Gastroesophageal sphincter (tissue), 4 donors: ENCODE measurements at regions not wholly inside any gene's neighbourhood (a gene's known extent, or its start where the extent isn't known, plus 50 kb on each side); places are given as distances from the start of the nearest gene placed in this dataset.
A peak's percentile ranks its signal among the peaks of the same experiment; 100 is the strongest.

Experiments used
- ATAC-seq: fragments of 150-250 bp; one replicate; pipeline ENCODE4 v1.9.1; 2016; ENCODE audit warnings: mild to moderate bottlenecking, moderate library complexity
- H3K27ac ChIP-seq, 4 donors: fragments of 200-600 bp; sonication (generic) in 3 of 4; 1 replicate in 3 of 4; 2 replicates in 1 of 4; pipeline ENCODE4 v1.5.1; 2016 to 2019
- H3K27me3 ChIP-seq: fragments of 200-600 bp; sonication (generic); one replicate; pipeline ENCODE4 v1.5.1; 2019
- H3K36me3 ChIP-seq, 2 donors: fragments of 200-600 bp; sonication (generic); one replicate each; pipeline ENCODE4 v1.5.1; 2019; ENCODE audit warnings: control low read depth in 1 of 2
- H3K4me1 ChIP-seq, 3 donors: fragments of 200-600 bp; sonication (generic); 1 replicate in 2 of 3; 2 replicates in 1 of 3; pipeline ENCODE4 v1.5.1; 2016 to 2019; ENCODE audit warnings: control low read depth in 2 of 3
- H3K4me3 ChIP-seq, 2 donors: fragments of 200-600 bp; sonication (generic); one replicate each; pipeline ENCODE4 v1.5.1; 2019; ENCODE audit warnings: mild to moderate bottlenecking in 1 of 2, moderate library complexity in 1 of 2
- H3K9me3 ChIP-seq, 3 donors: fragments of 200-600 bp; sonication (generic); one replicate each; pipeline ENCODE4 v1.5.1; 2017 to 2019; ENCODE audit warnings: control low read depth in 2 of 3
- CTCF ChIP-seq, 4 experiments: fragments of 200-600 bp in 2 of 4; fragments of 450-650 bp in 2 of 4; sonication (generic) in 1 of 4; IDR thresholded peaks; one replicate each; pipeline ENCODE4 v1.5.1; 2017 to 2019; ENCODE audit warnings: antibody characterized with exemption in 4 of 4, mild to moderate bottlenecking in 2 of 4, moderate library complexity in 2 of 4
- EP300 ChIP-seq: sonication (generic); formaldehyde crosslinking; IDR thresholded peaks from one replicate; pipeline ENCODE4 v1.6.1; 2017; ENCODE audit warnings: antibody characterized with exemption, mild to moderate bottlenecking
- POLR2A ChIP-seq, 2 donors: fragments of 450-650 bp; IDR thresholded peaks; one replicate each; pipeline ENCODE4 v1.6.1; 2017; ENCODE audit warnings: antibody characterized with exemption in 2 of 2, mild to moderate bottlenecking in 2 of 2, moderate library complexity in 1 of 2
- POLR2AphosphoS5 ChIP-seq: sonication (generic); formaldehyde crosslinking; IDR thresholded peaks from one replicate; pipeline ENCODE4 v1.6.1; 2017; ENCODE audit warnings: antibody characterized with exemption
- WGBS, 2 donors: methylation state at CpG; one replicate each; pipeline ENCODE4 v1.1.5; 2018; ENCODE audit warnings: low coverage in 1 of 2; 5-methylcytosine and 5-hydroxymethylcytosine counted together

GRCh38 chr10:107687701-107688100 lies 523.2 kb upstream of the SORCS1 start:
- TF ChIP-seq CTCF (IDR thresholded peaks at IDR 0.05), result no peak
- Histone ChIP-seq H3K27ac (no peak overlapping the region), H3K36me3 (no peaks in the 10 kb centered on the region), H3K9me3 (no peaks in the 10 kb centered on the region), H3K27me3 (no peaks in the 10 kb centered on the region), H3K4me1 (no peaks in the 10 kb centered on the region), H3K4me3 (no peak overlapping the region)
- no peak for ATAC-seq
- WGBS, 2 donors, result 73 to 86% methylated on average over 2 of the region's 2 CpGs

DNA sequence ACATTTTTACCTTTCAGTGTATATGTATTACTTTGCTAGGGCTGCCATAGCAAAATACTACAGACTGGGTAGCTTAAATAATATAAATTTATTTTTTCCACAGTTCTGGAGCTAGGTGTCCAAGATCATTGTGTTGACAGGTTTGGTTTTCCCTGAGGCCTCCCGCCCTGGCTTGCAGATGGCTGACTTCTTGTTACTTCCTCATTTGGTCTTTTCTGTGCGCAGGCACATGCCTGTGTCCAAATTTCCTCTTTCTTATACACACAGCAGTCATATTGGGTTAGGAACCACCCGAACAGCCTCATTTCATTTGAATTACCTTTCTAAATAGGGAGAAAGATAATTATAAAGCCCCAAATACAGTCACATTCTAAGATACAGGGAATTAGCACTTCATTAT lies 521.6 kb upstream of the SORCS1 start:
- TF ChIP-seq POLR2AphosphoS5 (no peak), CTCF (IDR thresholded peaks at IDR 0.05) (no peak), EP300 (no peak), POLR2A (IDR thresholded peaks at IDR 0.05) (no peak)
- no peaks in the 10 kb centered on the region for H3K4me1 ChIP-seq
- H3K27me3 ChIP-seq, result no peaks in the 10 kb centered on the region
- peak; percentile 51 for ATAC-seq
- H3K4me3 ChIP-seq, result no peak overlapping the region
- no peaks in the 10 kb centered on the region for H3K9me3 ChIP-seq
- 83 to 90% methylated on average over 3 of the region's 3 CpGs for WGBS, 2 donors
- no peak overlapping the region for H3K27ac ChIP-seq
- no peaks in the 10 kb centered on the region for H3K36me3 ChIP-seq

DNA sequence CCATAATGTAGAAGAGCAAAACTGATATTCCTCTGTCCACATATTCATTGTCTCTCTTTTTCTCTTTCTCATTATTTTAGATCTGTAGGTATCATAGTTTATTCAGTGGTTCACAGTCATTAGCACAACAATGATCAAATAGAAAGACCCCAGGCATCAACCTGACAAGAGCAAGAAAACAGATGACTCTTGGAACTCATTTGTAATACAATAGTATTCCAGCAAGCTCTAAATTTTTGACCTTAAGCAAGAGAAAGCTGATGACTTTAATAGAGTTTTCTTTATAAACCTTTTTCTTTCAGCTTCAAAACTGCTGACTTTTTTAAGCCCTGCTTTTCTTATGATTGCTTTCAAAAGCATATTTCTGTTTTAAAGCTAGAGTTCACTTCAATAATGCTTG lies 507.5 kb upstream of the SORCS1 start:
- TF ChIP-seq POLR2A (IDR thresholded peaks at IDR 0.05), result no peak
- no peak for TF ChIP-seq CTCF (IDR thresholded peaks at IDR 0.05)
- no peak for TF ChIP-seq POLR2AphosphoS5
- no peak for TF ChIP-seq EP300
- ATAC-seq, result no peak
- Histone ChIP-seq H3K9me3 (no peaks in the 10 kb centered on the region), H3K27me3 (no peaks in the 10 kb centered on the region), H3K27ac (no peak overlapping the region), H3K4me1 (no peaks in the 10 kb centered on the region), H3K4me3 (no peak overlapping the region), H3K36me3 (no peaks in the 10 kb centered on the region)

DNA sequence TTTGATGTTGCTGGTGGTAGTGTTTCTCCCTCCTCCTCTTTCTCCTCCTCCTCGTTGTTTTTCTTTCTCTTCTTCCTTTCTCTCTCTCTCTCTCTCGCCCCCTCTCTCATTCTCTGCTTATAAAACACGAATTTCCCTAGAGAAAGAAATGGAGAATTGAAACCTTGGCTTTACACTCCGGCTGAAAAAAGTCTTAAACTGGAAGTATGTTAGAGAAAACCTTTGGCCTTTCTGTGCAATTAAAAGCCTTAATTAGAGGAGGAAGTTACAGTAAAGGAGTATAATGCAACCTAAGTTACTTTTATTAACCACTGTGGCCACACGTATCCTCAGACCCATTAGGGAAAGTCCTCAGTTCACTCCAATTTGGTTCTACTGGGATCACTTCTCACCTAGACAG lies 501.7 kb upstream of the SORCS1 start:
- H3K36me3 ChIP-seq, result no peaks in the 10 kb centered on the region
- no peak overlapping the region for H3K4me3 ChIP-seq
- H3K27ac ChIP-seq, result no peak overlapping the region
- no peaks in the 10 kb centered on the region for H3K9me3 ChIP-seq
- TF ChIP-seq POLR2AphosphoS5 (no peak), CTCF (IDR thresholded peaks at IDR 0.05) (no peak), POLR2A (IDR thresholded peaks at IDR 0.05) (no peak), EP300 (no peak)
- no peak for ATAC-seq
- no peaks in the 10 kb centered on the region for H3K27me3 ChIP-seq
- H3K4me1 ChIP-seq, result no peaks in the 10 kb centered on the region
- WGBS, 2 donors, result 28 to 34% methylated on average over 3 to 5 of the region's 5 CpGs

- Histone ChIP-seq H3K4me1 (no peaks in the 10 kb centered on the region), H3K36me3 (no peaks in the 10 kb centered on the region), H3K27me3 (no peaks in the 10 kb centered on the region), H3K4me3 (no peak overlapping the region), H3K9me3 (no peaks in the 10 kb centered on the region), H3K27ac (no peak overlapping the region)
- WGBS, 2 donors, result 67 to 77% methylated on average over 4 of the region's 4 CpGs
- no peak for ATAC-seq
- TF ChIP-seq EP300 (no peak), POLR2AphosphoS5 (no peak), CTCF (IDR thresholded peaks at IDR 0.05) (no peak), POLR2A (IDR thresholded peaks at IDR 0.05) (no peak)
Observed at GRCh38 chr10:107665459-107665858, 501.0 kb upstream of the SORCS1 start.
